ENCODE measurements at regions not wholly inside any gene's neighbourhood (a gene's known extent, or its start where the extent isn't known, plus 50 kb on each side); places are given as distances from the start of the nearest gene placed in this dataset.

- no peak for FAIRE-seq
Measured at GRCh38 chr2:155256803-155257202, 558.3 kb downstream of the KCNJ3 start.

- FAIRE-seq, result no peak
Measured at GRCh38 chr2:155250800-155251199, 552.3 kb downstream of the KCNJ3 start.

GRCh38 chr2:155240176-155240575 is 541.7 kb downstream of the KCNJ3 start:
- FAIRE-seq, result no peak

GRCh38 chr2:155235710-155236109 is 537.2 kb downstream of the KCNJ3 start:
- FAIRE-seq, result no peak

- peak; percentile 85 for FAIRE-seq
Measured at GRCh38 chr2:155223781-155224406, 525.4 kb downstream of the KCNJ3 start.

GRCh38 chr2:155218945-155219344 is 520.5 kb downstream of the KCNJ3 start:
- no peak for FAIRE-seq

- FAIRE-seq, result no peak
Measured at GRCh38 chr2:155218292-155218924, 519.9 kb downstream of the KCNJ3 start.

- FAIRE-seq, result no peak
Measured at GRCh38 chr2:155215037-155215707, 516.7 kb downstream of the KCNJ3 start.

- peak; percentile 91 for FAIRE-seq
Measured at GRCh38 chr2:155209696-155210450, 511.4 kb downstream of the KCNJ3 start.

GRCh38 chr2:155203178-155203577 is 504.7 kb downstream of the KCNJ3 start:
- FAIRE-seq, result no peak

GRCh38 chr2:155200753-155201152 is 502.3 kb downstream of the KCNJ3 start:
- FAIRE-seq, result no peak

- FAIRE-seq, result no peak
Measured at GRCh38 chr2:155190342-155190741, 491.8 kb downstream of the KCNJ3 start.

GRCh38 chr2:155178921-155179320 is 480.4 kb downstream of the KCNJ3 start:
- FAIRE-seq, result no peak

- no peak for FAIRE-seq
Measured at GRCh38 chr2:155176345-155176744, 477.9 kb downstream of the KCNJ3 start.

- FAIRE-seq, result no peak
Measured at GRCh38 chr2:155169317-155169716, 470.8 kb downstream of the KCNJ3 start.

- no peak for FAIRE-seq
Measured at GRCh38 chr2:155162494-155162893, 464.0 kb downstream of the KCNJ3 start.

- no peak for FAIRE-seq
Measured at GRCh38 chr2:155161314-155161713, 462.8 kb downstream of the KCNJ3 start.

GRCh38 chr2:155157711-155158110 is 459.2 kb downstream of the KCNJ3 start:
- FAIRE-seq, result no peak

- FAIRE-seq, result no peak
Measured at GRCh38 chr2:155157065-155157464, 458.6 kb downstream of the KCNJ3 start.

GRCh38 chr2:155151945-155152344 is 453.4 kb downstream of the KCNJ3 start:
- FAIRE-seq, result no peak

- FAIRE-seq, result no peak
Measured at GRCh38 chr2:155151472-155151871, 453.0 kb downstream of the KCNJ3 start.

- no peak for FAIRE-seq
Measured at GRCh38 chr2:155145758-155146229, 447.3 kb downstream of the KCNJ3 start.

- no peak for FAIRE-seq
Measured at GRCh38 chr2:155141418-155141817, 442.9 kb downstream of the KCNJ3 start.

Data from endometrium (tissue), 2 donors.